Testis (tissue), 2 donors: ENCODE measurements at regions not wholly inside any gene's neighbourhood (a gene's known extent, or its start where the extent isn't known, plus 50 kb on each side); places are given as distances from the start of the nearest gene placed in this dataset.

Experiments
- CTCF ChIP-seq, 3 experiments: fragments of 450-650 bp in 2 of 3; fragments of 200-600 bp in 1 of 3; sonication (generic) in 1 of 3; IDR thresholded peaks; one replicate each; pipeline ENCODE4 v1.5.1; 2016 to 2019; ENCODE audit warnings: antibody characterized with exemption in 3 of 3, mild to moderate bottlenecking in 2 of 3, moderate library complexity in 1 of 3
- POLR2A ChIP-seq: fragments of 450-650 bp; IDR thresholded peaks from one replicate; pipeline ENCODE4 v1.6.1; 2017; ENCODE audit warnings: antibody characterized with exemption, mild to moderate bottlenecking, moderate library complexity

- TF ChIP-seq CTCF (IDR thresholded peaks at IDR 0.05) (no peak), POLR2A (no peak)
Observed at GRCh38 chr3:700514-700913, 392.3 kb upstream of the CNTN6 start.
